K562 (cell line): ENCODE measurements at regions not wholly inside any gene's neighbourhood (a gene's known extent, or its start where the extent isn't known, plus 50 kb on each side); places are given as distances from the start of the nearest gene placed in this dataset.

Experiments used
- ATAC-seq: fragments of 200-7000 bp; cut with Tn5 transposase; 3 replicates; pipeline ENCODE4 v1.9.1; 2020; ENCODE audit warnings: moderate library complexity
- BruUV-seq: library from RNA; stranded (reverse); fragments of 400-500 nt; replicated peaks from 2 replicates; lab custom pipeline; 2021; lab: Mats Ljungman, UMichigan
- CTCF ChIA-PET: fragments of 300-600 bp; formaldehyde crosslinking; extraction: SDS; loops from one replicate; lab custom pipeline; 2021; ENCODE audit warnings: low intra/inter-chr PET ratio; lab: Yijun Ruan, JAX
- POLR2A ChIA-PET: fragments of 300-600, 350-650 bp; sonication (Branson Sonifier 250); formaldehyde crosslinking; extraction: SDS; loops from one replicate; lab custom pipeline; 2021; ENCODE audit warnings: antibody characterized with exemption, inconsistent platforms; lab: Yijun Ruan, JAX
- DNase-seq, 4 experiments: peaks; one replicate each; pipeline versions ENCODE4 v3.0.0 to v3.0.0-alpha.2; 2011 to 2018; ENCODE audit warnings: low spot score in 3 of 4, mixed read lengths in 3 of 4; ENCODE audit errors: extremely low read depth in 1 of 4
- FAIRE-seq: peaks from 2 replicates; lab custom pipeline; 2011; peaks lifted over from hg19 to GRCh38; lab: Jason Lieb, UNC
- H2AFZ ChIP-seq: 2 replicates; pipeline ENCODE4 v1.6.0; 2011; ENCODE audit warnings: low read depth, low read length, control low read depth, inconsistent platforms
- H3K27ac ChIP-seq: fragments of 200-600 bp; 3 replicates; pipeline ENCODE4 v1.8.0; 2011; ENCODE audit warnings: low read depth, mild to moderate bottlenecking, control low read depth, inconsistent platforms, low read length, moderate library complexity, mixed read lengths; ENCODE audit errors: extremely low read depth
- H3K27me3 ChIP-seq, 2 experiments: fragments of 300-600 bp in 1 of 2; 2 replicates in 1 of 2; 3 replicates in 1 of 2; pipeline versions ENCODE4 v1.6.0 to v1.8.0; 2011; ENCODE audit warnings: inconsistent platforms in 2 of 2, low read length in 2 of 2, mild to moderate bottlenecking in 1 of 2, mixed read lengths in 1 of 2, moderate library complexity in 1 of 2; ENCODE audit not compliant: control insufficient read depth in 2 of 2, insufficient read depth in 2 of 2
- H3K36me3 ChIP-seq: fragments of 300-600 bp; 3 replicates; pipeline ENCODE4 v1.8.0; 2011; ENCODE audit warnings: mild to moderate bottlenecking, low read length, inconsistent platforms; ENCODE audit not compliant: control insufficient read depth, insufficient read depth
- H3K4me1 ChIP-seq, 2 experiments: fragments of 200-600 bp in 1 of 2; replicated peaks in 1 of 2; 2 replicates in 1 of 2; 3 replicates in 1 of 2; pipeline versions ENCODE4 v1.5.1 to v1.8.0; 2011; ENCODE audit warnings: inconsistent platforms in 2 of 2, low read length in 2 of 2, mild to moderate bottlenecking in 1 of 2, mixed read lengths in 1 of 2, moderate library complexity in 1 of 2; ENCODE audit not compliant: control insufficient read depth in 2 of 2, insufficient read depth in 2 of 2
- H3K4me2 ChIP-seq: 2 replicates; pipeline ENCODE4 v1.6.1; 2011; ENCODE audit warnings: low read length, control low read depth, inconsistent platforms, mixed read lengths; ENCODE audit not compliant: insufficient read depth
- H3K4me3 ChIP-seq: fragments of 200-600 bp; sonication (generic), shearing (Covaris generic); 2 replicates; pipeline ENCODE4 v1.5.1; 2016; ENCODE audit warnings: control low read depth, inconsistent platforms
- H3K79me2 ChIP-seq: fragments of 200-600 bp; 3 replicates; pipeline ENCODE4 v1.8.0; 2011; ENCODE audit warnings: low read length, inconsistent platforms; ENCODE audit not compliant: control insufficient read depth, insufficient read depth
- H3K9ac ChIP-seq, 2 experiments: 2 replicates each; pipeline versions ENCODE4 v1.6.0 to v1.6.1; 2011; ENCODE audit warnings: low read depth in 2 of 2, low read length in 2 of 2, control low read depth in 1 of 2, inconsistent platforms in 1 of 2, mild to moderate bottlenecking in 1 of 2, mixed read lengths in 1 of 2; ENCODE audit not compliant: insufficient read depth in 1 of 2
- H3K9me1 ChIP-seq: one replicate; pipeline ENCODE4 v1.6.0; 2011; ENCODE audit warnings: inconsistent platforms, mild to moderate bottlenecking, low read length, moderate library complexity; ENCODE audit not compliant: control insufficient read depth, insufficient read depth
- H3K9me3 ChIP-seq: replicated peaks from 2 replicates; pipeline ENCODE4 v1.5.1; 2011; ENCODE audit warnings: low read depth, low read length, inconsistent platforms; ENCODE audit not compliant: control insufficient read depth, insufficient read depth
- H4K20me1 ChIP-seq: replicated peaks from 2 replicates; pipeline ENCODE4 v1.6.1; 2011; ENCODE audit warnings: low read length, inconsistent platforms, mixed read lengths; ENCODE audit not compliant: control insufficient read depth, insufficient read depth
- C11orf30 ChIP-seq: fragments of 450-650 bp; IDR thresholded peaks from 2 replicates; pipeline ENCODE4 v1.6.1; 2016; ENCODE audit warnings: low read depth, mild to moderate bottlenecking
- MXI1 ChIP-seq: IDR thresholded peaks from 2 replicates; pipeline ENCODE4 v1.6.1; 2011; ENCODE audit warnings: low read depth, mild to moderate bottlenecking, improper control_type of control experiment, low read length
- NFATC3 ChIP-seq: fragments of 450-650 bp; IDR thresholded peaks from 2 replicates; pipeline ENCODE4 v1.6.1; 2017; ENCODE audit warnings: mild to moderate bottlenecking
- SMAD2 ChIP-seq: fragments of 150-350 bp; IDR thresholded peaks from 2 replicates; pipeline ENCODE4 v1.6.1; 2014; ENCODE audit warnings: low read depth, mild to moderate bottlenecking, low read length
- SUPT5H ChIP-seq: fragments of 450-650 bp; IDR thresholded peaks from 2 replicates; pipeline ENCODE4 v1.6.1; 2016
- WGBS: fragments of 100-300 bp; shearing (Covaris generic); methylation state at CpG from one replicate; pipeline ENCODE4 v1.1.6; 2016; ENCODE audit warnings: low coverage, mixed read lengths; ENCODE audit not compliant: insufficient coverage; ENCODE audit errors: missing lambda C conversion rate; 5-methylcytosine and 5-hydroxymethylcytosine counted together
- in situ Hi-C: fragments of 300-500 bp; cut with MboI; formaldehyde crosslinking; loops from 4 replicates; pipeline ENCODE4 v1.15.0; 2018; ENCODE audit warnings: inconsistent platforms, mixed read lengths
- intact Hi-C: fragments of 100-400 bp; cut with micrococcal nuclease; formaldehyde crosslinking; loops from 2 replicates; pipeline ENCODE4 v1.14.2; 2022
- TF ChIP-seq, protein P1 (sequence below): sonication (generic); formaldehyde crosslinking; IDR thresholded peaks from 2 replicates; pipeline ENCODE4 v1.8.1; 2023; ENCODE audit warnings: missing genetic modification reagents, mild to moderate bottlenecking, borderline replicate concordance
- TF ChIP-seq, protein P2 (sequence below): fragments of 250-450 bp; sonication (Bioruptor Pico); IDR thresholded peaks from 2 replicates; pipeline ENCODE4 v1.4.0; 2020
- TF ChIP-seq, protein P3 (sequence below): fragments of 250-450 bp; sonication (Bioruptor Pico); IDR thresholded peaks from 2 replicates; pipeline ENCODE4 v1.8.0; 2021; ENCODE audit warnings: moderate library complexity, mild to moderate bottlenecking, inconsistent platforms
- TF ChIP-seq, protein P4 (sequence below): fragments of 450-650 bp; IDR thresholded peaks from 2 replicates; pipeline ENCODE4 v1.6.1; 2016; ENCODE audit warnings: missing biosample characterization, missing genetic modification characterization

DNA sequence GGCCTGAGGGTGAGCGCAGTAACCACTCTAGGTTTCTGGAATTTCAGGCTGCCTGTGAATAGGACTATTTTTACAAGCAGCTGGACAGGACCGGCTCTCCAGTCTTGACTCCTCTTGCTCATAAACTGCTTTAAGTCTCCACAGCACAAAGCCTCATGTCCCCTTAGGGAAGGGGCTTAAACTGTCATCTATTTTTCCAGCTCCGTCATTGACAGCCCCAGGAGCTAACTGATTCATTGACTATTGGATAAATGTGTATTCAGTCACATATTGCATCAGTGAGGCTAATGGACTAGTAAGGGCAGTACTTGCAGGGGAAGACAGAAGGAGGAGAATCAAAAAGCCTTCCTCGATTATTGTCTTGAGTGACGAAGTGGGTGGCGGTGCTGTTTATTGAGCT is 719.4 kb upstream of the ADAMTS16 start (continued):
- TF ChIP-seq, protein P1, sequence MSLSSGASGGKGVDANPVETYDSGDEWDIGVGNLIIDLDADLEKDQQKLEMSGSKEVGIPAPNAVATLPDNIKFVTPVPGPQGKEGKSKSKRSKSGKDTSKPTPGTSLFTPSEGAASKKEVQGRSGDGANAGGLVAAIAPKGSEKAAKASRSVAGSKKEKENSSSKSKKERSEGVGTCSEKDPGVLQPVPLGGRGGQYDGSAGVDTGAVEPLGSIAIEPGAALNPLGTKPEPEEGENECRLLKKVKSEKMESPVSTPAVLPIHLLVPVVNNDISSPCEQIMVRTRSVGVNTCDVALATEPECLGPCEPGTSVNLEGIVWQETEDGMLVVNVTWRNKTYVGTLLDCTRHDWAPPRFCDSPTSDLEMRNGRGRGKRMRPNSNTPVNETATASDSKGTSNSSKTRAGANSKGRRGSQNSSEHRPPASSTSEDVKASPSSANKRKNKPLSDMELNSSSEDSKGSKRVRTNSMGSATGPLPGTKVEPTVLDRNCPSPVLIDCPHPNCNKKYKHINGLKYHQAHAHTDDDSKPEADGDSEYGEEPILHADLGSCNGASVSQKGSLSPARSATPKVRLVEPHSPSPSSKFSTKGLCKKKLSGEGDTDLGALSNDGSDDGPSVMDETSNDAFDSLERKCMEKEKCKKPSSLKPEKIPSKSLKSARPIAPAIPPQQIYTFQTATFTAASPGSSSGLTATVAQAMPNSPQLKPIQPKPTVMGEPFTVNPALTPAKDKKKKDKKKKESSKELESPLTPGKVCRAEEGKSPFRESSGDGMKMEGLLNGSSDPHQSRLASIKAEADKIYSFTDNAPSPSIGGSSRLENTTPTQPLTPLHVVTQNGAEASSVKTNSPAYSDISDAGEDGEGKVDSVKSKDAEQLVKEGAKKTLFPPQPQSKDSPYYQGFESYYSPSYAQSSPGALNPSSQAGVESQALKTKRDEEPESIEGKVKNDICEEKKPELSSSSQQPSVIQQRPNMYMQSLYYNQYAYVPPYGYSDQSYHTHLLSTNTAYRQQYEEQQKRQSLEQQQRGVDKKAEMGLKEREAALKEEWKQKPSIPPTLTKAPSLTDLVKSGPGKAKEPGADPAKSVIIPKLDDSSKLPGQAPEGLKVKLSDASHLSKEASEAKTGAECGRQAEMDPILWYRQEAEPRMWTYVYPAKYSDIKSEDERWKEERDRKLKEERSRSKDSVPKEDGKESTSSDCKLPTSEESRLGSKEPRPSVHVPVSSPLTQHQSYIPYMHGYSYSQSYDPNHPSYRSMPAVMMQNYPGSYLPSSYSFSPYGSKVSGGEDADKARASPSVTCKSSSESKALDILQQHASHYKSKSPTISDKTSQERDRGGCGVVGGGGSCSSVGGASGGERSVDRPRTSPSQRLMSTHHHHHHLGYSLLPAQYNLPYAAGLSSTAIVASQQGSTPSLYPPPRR (CRISPR knock-in tag): no peak
- TF ChIP-seq NFATC3: no peak

DNA sequence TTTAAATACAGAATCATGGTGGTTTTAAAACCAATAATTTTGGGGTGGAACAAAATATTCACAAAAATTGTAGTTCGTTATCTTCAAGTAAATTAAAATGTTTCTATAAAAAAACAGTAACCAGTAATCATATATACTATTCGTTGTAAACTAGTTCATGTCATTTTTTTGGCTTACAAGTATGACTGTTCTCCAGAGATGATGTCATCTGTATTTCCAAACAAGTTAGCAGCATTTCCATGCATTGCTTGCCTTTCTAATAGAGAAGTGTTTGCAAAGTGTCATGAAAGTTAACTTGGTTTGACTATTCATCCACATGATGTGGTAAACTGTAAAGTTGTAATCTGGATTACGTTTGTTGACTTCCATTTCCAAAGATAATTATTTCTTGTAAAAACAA is 717.9 kb upstream of the ADAMTS16 start:
- Histone ChIP-seq H3K4me2 (no peak overlapping the region), H3K27ac (no peak overlapping the region), H2AFZ (no peak overlapping the region), H3K79me2 (no peaks in the 10 kb centered on the region), H3K4me1 (no peaks in the 10 kb centered on the region), H3K4me3 (no peak overlapping the region), H3K9me1 (no peaks in the 10 kb centered on the region), H4K20me1 (no peaks in the 10 kb centered on the region), H3K27me3 (no peaks in the 10 kb centered on the region), H3K9me3 (no peaks in the 10 kb centered on the region; the same call in 1 of the 2 replicates), H3K36me3 (no peaks in the 10 kb centered on the region), H3K9ac (no peak overlapping the region)
- intact Hi-C loops: no loop called here
- ChIA-PET POLR2A (no interaction called here), CTCF (no interaction called here)
- TF ChIP-seq C11orf30: no peak
- no peak for TF ChIP-seq MXI1
- no peak for TF ChIP-seq SMAD2
- no peak for TF ChIP-seq SUPT5H
- TF ChIP-seq, protein P2, sequence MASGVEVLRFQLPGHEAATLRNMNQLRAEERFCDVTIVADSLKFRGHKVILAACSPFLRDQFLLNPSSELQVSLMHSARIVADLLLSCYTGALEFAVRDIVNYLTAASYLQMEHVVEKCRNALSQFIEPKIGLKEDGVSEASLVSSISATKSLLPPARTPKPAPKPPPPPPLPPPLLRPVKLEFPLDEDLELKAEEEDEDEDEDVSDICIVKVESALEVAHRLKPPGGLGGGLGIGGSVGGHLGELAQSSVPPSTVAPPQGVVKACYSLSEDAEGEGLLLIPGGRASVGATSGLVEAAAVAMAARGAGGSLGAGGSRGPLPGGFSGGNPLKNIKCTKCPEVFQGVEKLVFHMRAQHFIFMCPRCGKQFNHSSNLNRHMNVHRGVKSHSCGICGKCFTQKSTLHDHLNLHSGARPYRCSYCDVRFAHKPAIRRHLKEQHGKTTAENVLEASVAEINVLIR (CRISPR knock-in tag): no peak
- TF ChIP-seq, protein P3, sequence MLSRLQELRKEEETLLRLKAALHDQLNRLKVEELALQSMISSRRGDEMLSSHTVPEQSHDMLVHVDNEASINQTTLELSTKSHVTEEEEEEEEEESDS: no peak
- TF ChIP-seq, protein P4, sequence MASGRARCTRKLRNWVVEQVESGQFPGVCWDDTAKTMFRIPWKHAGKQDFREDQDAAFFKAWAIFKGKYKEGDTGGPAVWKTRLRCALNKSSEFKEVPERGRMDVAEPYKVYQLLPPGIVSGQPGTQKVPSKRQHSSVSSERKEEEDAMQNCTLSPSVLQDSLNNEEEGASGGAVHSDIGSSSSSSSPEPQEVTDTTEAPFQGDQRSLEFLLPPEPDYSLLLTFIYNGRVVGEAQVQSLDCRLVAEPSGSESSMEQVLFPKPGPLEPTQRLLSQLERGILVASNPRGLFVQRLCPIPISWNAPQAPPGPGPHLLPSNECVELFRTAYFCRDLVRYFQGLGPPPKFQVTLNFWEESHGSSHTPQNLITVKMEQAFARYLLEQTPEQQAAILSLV (tag): no peak
- FAIRE-seq (no peak), ATAC-seq (no peak), DNase-seq (no peak)
- 0% methylated on average over 3 of the region's 3 CpGs for WGBS
- BruUV-seq: no TSS peak
- in situ Hi-C loops: no loop called here
